Mammary epithelial cell (primary cell): ENCODE measurements at regions not wholly inside any gene's neighbourhood (a gene's known extent, or its start where the extent isn't known, plus 50 kb on each side); places are given as distances from the start of the nearest gene placed in this dataset.

Source experiments
- CTCF ChIP-seq, 2 donors: IDR thresholded peaks in 1 of 2; conservative IDR thresholded peaks in 1 of 2; 2 replicates each; pipeline ENCODE4 v1.5.1; 2011 to 2012; ENCODE audit warnings: inconsistent platforms in 2 of 2, low read length in 2 of 2, mild to moderate bottlenecking in 2 of 2, control low read depth in 1 of 2, low read depth in 1 of 2; ENCODE audit not compliant: insufficient read depth in 1 of 2; ENCODE audit errors: extremely low read depth in 1 of 2
- EZH2 ChIP-seq: IDR thresholded peaks from 2 replicates; pipeline ENCODE4 v1.6.1; 2012; ENCODE audit warnings: low read length, inconsistent platforms, borderline replicate concordance

GRCh38 chr4:10259976-10260375 lies 143.4 kb upstream of the WDR1 start:
- TF ChIP-seq CTCF (conservative IDR thresholded peaks at IDR 0.05 in 1 of 2, IDR thresholded peaks at IDR 0.05 in 1 of 2; ENCODE audit: extremely low read depth in 1 of 2, insufficient read depth in 1 of 2, low read depth in 1 of 2, low read length in 2 of 2) = no peak
- TF ChIP-seq EZH2 = no peak
